Stimulated activated CD8-positive, alpha-beta memory T cell treated with anti-CD3 and anti-CD28 coated beads, Interleukin-15, amount 100 ng/mL, for 1 hour (primary cell): ENCODE measurements at regions not wholly inside any gene's neighbourhood (a gene's known extent, or its start where the extent isn't known, plus 50 kb on each side); places are given as distances from the start of the nearest gene placed in this dataset.

Source experiments
- DNase-seq: peaks from one replicate; pipeline ENCODE4 v3.0.0-alpha.2; 2020; ENCODE audit warnings: low read depth

DNA sequence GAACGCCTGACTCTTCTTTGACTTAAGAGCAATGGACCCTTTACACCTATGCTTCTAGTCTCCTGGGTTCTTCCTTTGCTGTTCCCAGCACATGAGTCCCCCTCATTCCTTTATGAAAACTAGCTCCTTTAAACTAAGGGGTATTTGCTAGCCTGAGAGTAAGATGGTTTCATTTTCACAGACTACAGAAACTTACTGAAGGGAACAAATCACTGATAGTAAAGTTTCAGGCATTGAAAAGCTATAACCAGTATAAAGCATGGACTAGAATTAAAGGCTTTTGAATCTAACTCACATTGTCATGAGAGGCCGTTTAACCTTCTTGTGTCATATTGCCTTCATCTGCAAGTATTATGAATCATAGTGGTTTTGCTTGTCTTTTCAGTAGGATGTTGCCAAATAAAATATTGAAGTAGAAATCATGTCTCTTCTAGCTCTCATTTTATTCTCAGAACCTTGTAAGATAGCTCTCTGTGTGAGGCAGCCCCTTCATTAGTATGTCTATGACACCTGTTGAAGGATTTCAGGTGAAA, 765.9 kb downstream of the NR2F2 start:
- DNase-seq, result no peak

GRCh38 chr15:97099040-97099439, 768.5 kb downstream of the NR2F2 start:
- no peak for DNase-seq

DNA sequence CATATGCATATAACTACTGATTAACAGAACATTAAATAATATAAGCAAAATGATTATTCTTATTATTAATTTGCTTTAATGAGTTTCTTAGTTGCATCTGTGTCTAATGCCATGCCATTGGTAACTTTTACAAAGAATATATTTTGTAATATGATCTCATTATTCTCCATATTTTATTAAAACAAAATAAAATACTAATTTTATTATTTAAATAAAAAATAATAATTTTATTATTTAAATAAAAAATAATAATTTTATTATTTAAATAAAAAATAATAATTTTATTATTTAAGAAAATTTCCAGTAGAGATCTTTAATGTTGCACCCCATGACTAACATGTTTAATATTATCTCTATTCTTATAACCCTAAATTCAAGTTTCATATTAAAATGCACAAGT, 771.1 kb downstream of the NR2F2 start:
- no peak for DNase-seq

- DNase-seq, result no peak
These were observed 784.6 kb downstream of the NR2F2 start for GRCh38 chr15:97114900-97115760.

DNA sequence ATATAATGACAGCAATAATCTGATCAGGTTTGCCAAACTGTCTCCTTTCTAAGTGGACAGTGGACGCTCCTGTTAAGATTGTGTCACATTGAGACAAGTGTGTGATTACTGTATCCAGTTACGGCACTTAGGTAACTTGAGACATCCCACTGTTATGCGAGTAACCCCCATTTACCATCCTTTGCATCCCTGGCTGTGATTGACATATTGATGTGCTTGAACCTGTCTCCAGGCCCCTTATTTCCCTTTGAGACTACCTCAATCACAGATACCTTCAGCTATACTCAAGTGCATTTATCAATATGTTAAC, 785.2 kb downstream of the NR2F2 start:
- no peak for DNase-seq

- no peak for DNase-seq
These were observed 794.3 kb downstream of the NR2F2 start for GRCh38 chr15:97124790-97125189.

DNA sequence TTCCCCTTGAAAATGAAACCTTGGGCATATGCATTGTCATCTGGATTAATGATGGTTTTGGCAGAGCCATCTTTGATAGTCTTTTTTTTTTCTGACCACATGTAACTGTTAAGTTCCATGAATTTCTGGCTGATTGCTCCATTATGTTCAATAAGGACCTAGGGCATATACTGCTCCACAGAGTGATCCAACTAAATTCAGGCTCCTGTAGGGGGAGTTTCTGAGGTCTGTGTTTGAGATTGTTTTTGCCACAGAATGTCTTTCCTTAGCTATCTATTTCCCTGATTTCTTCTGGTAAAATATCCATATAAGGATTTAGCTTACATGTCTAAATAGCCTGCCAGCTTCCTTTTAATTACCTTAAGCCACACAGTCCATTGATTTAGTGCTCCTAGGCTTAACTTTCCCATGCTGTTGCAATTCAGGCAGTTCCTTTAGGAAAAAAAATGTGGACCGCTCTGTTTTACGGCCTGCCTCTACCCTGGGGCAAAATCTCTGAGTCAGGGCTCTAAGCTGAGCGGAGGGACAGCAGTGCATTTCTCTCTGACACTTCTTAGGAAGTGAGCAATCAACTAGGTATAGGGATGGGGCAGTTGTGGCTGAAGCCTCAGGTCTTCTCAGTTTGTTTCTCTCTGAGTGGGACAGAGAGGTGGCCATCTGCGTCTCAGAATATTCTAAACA, 796.2 kb downstream of the NR2F2 start:
- DNase-seq, result no peak

GRCh38 chr15:97129674-97130073, 799.2 kb downstream of the NR2F2 start:
- DNase-seq, result no peak

GRCh38 chr15:97140216-97140615, 809.7 kb downstream of the NR2F2 start:
- DNase-seq, result no peak

DNA sequence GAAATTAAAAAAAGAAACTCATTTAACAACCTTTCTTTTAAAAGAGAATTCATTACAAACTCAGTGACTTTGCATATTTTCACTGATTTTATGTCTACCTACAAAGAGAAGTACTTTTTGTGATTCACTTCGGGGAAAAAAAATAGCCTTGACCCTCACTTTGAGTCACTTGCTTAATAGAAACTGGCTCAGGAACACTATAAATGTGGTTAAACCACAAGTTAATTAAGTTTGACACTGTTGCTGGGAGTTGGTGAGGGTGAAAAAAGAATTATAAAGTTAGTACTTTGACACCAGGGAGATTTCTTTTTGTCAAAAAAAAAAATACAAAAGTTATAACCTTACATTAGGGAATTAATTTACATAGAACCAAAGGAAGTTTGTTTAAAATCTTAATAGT, 810.9 kb downstream of the NR2F2 start:
- no peak for DNase-seq

- DNase-seq, result no peak
These were observed 811.4 kb downstream of the NR2F2 start for GRCh38 chr15:97141871-97142270.

- DNase-seq, result no peak
These were observed 813.3 kb downstream of the NR2F2 start for GRCh38 chr15:97143592-97144376.

DNA sequence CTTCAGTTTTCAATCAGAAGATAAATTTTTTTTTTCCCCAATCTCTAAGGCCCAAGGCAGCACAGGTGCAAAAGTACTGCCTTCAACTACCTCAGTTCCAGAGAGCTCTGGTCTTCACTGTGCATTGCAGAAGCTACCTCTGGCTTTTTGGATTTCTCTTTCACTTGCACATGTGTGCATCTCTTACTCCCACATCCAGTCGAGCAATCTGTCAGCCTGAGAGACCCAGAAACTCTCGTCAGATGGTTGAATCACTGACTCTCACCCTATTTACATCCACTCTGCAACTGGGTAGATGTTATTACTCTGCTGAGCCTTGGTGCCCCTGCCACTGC, 813.8 kb downstream of the NR2F2 start:
- no peak for DNase-seq

DNA sequence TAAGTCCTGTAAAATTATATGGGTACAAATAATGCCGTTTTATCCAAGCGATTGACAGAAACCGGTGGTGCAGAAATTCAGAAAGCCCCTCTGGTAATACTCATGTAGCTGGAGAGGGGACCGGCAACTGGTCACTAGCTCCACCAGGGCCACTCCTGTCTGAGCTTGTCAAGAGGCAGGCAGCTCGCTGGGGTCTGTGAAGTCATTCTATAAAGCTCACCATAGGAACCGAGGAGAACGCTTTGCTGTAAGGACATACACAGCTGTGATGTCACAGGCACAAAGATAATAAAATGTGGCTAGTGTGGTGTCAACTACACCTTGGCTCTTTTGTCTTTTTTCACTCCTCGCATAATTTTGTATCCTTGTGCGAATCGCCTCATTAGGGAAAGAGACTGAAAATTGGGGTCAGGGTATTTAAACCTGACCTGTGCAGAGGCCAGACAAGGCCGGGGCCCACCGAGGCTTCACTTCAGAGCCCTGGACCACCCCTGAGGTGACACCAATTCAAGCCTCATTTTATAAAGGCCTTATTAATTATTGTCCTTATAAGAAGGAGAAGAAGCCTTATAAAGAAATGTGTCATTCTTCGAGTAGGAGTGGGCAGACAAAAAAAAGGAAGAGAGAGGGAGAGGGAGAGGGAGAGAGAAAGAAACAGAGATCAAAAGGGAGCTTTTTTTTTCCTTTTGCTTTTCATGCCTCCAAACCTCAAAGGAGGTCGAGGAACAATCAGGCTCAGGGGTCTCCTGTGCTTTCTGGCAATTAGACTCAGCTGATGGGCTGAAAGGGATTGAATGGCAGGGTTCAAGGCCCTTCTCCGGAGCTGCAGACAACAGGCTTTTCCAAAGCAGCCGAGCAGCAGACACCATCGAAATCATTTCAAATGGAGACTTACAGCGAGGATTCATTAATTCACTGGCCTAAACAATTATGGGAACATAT, 813.3 kb upstream of the ARRDC4 start:
- DNase-seq, result no peak

DNA sequence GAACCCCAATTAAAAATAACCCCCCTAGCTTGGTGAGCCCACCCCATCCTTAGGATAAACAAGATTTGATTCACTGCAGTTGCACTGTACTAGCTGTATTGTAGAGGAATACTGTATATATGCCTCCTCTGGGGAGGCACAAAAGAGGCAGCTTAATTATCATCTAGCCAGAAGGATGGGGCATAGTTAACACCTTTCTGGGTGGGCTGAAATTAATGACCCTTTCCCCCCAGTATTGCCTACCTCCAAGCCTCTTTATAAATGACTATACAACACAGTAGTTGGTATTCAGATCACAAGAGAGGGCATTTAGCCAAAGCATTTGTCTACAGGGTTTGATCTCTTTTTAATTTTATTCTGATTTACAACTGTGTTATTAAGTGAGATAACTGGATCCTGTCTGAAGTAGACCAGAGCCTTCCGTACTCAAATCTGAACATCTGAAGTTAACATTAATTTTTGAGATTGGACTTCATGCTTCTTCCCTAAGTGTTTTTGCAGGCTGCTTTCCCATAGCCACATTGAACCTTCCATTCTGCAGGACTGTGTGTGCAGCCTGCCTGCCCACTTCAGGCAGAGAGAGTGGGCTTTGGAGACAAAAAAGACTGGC, 807.0 kb upstream of the ARRDC4 start:
- DNase-seq, result no peak

GRCh38 chr15:97156739-97157265, 803.7 kb upstream of the ARRDC4 start:
- DNase-seq, result no peak

- no peak for DNase-seq
These were observed 797.6 kb upstream of the ARRDC4 start for GRCh38 chr15:97162805-97163495.

- no peak for DNase-seq
These were observed 795.3 kb upstream of the ARRDC4 start for GRCh38 chr15:97165205-97165604.

GRCh38 chr15:97168704-97169475, 791.6 kb upstream of the ARRDC4 start:
- no peak for DNase-seq

DNA sequence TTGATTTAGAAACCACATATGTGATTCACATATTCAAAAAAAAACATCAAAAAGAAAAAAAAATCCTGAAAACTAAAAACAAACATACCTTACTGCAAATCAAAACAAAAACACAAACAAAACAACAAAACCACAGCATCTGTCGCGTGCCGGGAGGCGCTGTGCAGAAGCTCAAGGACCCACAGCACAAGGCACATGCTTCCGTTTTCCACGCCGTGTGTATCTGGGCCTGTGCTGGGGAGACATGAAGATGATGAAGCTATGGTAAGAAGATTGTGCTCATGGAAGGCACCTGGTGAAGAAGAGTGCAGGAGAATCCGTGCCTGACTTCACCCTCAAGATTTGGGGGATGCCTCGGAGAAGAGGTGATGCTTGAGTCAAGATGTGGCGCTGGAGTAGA, 788.9 kb upstream of the ARRDC4 start:
- no peak for DNase-seq
